DND-41 (cell line): ENCODE measurements at regions not wholly inside any gene's neighbourhood (a gene's known extent, or its start where the extent isn't known, plus 50 kb on each side); places are given as distances from the start of the nearest gene placed in this dataset.

ENCODE experiments used
- ATAC-seq: fragments of 200-7000 bp; cut with Tn5 transposase; 3 replicates; pipeline ENCODE4 v1.9.1; 2021; ENCODE audit warnings: low read depth; ENCODE audit not compliant: insufficient read depth
- DNase-seq: peaks from one replicate; pipeline ENCODE4 v3.0.0-alpha.2; 2020
- H2AFZ ChIP-seq: 2 replicates; pipeline ENCODE4 v1.6.0; 2012; ENCODE audit warnings: low read depth, low read length
- H3K27ac ChIP-seq: 2 replicates; pipeline ENCODE4 v1.5.1; 2012; ENCODE audit warnings: low read length, inconsistent platforms
- H3K27me3 ChIP-seq: fragments of 200-600 bp; sonication (generic); 2 replicates; pipeline ENCODE4 v1.6.0; 2012; ENCODE audit warnings: low read length, mild to moderate bottlenecking, inconsistent platforms; ENCODE audit not compliant: insufficient read depth, poor library complexity
- H3K36me3 ChIP-seq: 2 replicates; pipeline ENCODE4 v1.5.1; 2012; ENCODE audit warnings: low read length, inconsistent platforms; ENCODE audit not compliant: insufficient read depth
- H3K4me1 ChIP-seq: 2 replicates; pipeline ENCODE4 v1.5.1; 2012; ENCODE audit warnings: mild to moderate bottlenecking, low read length; ENCODE audit not compliant: insufficient read depth
- H3K4me2 ChIP-seq: 2 replicates; pipeline ENCODE4 v1.6.0; 2012; ENCODE audit warnings: mild to moderate bottlenecking, moderate library complexity, low read length, inconsistent platforms; ENCODE audit not compliant: insufficient read depth
- H3K4me3 ChIP-seq, 2 experiments: fragments of 200-600 bp in 1 of 2; shearing (Covaris generic) in 1 of 2; 2 replicates each; pipeline ENCODE4 v1.5.1; 2012 to 2016; ENCODE audit warnings: inconsistent platforms in 2 of 2, low read length in 2 of 2, mild to moderate bottlenecking in 2 of 2, low read depth in 1 of 2, moderate library complexity in 1 of 2
- H3K79me2 ChIP-seq: 2 replicates; pipeline ENCODE4 v1.6.0; 2012; ENCODE audit warnings: low read length, inconsistent platforms; ENCODE audit not compliant: insufficient read depth
- H3K9ac ChIP-seq: 2 replicates; pipeline ENCODE4 v1.6.0; 2012; ENCODE audit warnings: low read depth, mild to moderate bottlenecking, inconsistent platforms, low read length, moderate library complexity
- H3K9me3 ChIP-seq: 2 replicates; pipeline ENCODE4 v1.5.1; 2012; ENCODE audit warnings: low read length, moderate library complexity, mild to moderate bottlenecking, inconsistent platforms; ENCODE audit not compliant: insufficient read depth, severe bottlenecking
- H4K20me1 ChIP-seq: 2 replicates; pipeline ENCODE4 v1.6.0; 2012; ENCODE audit warnings: low read length; ENCODE audit not compliant: insufficient read depth
- EZH2 ChIP-seq: IDR thresholded peaks from 3 replicates; pipeline ENCODE4 v1.6.1; 2012; ENCODE audit warnings: borderline replicate concordance, low read depth, mild to moderate bottlenecking, moderate library complexity, low read length, inconsistent platforms; ENCODE audit not compliant: severe bottlenecking
- TF ChIP-seq, protein P1 (sequence below): IDR thresholded peaks from 2 replicates; pipeline ENCODE4 v1.5.1; 2012; ENCODE audit warnings: borderline replicate concordance, low read length, moderate library complexity, mild to moderate bottlenecking; ENCODE audit not compliant: poor library complexity, severe bottlenecking; ENCODE audit errors: extremely low read depth

DNA sequence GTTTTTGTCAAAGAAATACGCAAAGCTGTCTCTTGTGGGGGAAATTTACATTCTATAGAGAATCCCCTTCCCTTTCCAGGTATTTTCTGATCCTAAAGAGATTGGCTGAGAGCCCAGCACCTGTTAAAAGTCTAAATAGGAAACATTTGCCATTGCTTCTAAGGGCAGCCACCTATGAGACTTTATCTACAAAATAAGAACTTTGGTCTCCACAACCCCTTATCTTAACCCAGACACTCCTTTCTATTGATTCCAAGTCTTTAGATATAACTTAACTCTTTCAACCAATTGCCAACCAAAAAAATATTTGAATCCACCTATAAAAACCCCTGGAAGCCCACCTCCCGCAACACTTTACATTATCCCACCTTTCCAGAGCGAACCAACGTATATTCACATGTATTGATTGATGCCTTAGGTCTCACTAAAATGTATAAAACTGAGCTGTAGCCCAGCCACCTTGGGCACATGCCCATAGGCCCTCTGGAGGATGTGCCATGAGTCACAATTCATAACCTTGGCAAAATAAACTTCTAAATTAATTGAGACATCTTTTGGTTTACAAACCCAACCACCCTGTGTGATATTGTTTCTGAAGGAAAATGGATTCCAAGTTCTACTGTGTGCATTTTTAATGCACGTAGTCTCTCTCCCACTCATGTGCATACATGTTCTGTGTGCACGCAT lies 211.4 kb downstream of the GAS1 start:
- no peak overlapping the region for H3K4me3 ChIP-seq
- no peak for TF ChIP-seq EZH2
- TF ChIP-seq, protein P1, sequence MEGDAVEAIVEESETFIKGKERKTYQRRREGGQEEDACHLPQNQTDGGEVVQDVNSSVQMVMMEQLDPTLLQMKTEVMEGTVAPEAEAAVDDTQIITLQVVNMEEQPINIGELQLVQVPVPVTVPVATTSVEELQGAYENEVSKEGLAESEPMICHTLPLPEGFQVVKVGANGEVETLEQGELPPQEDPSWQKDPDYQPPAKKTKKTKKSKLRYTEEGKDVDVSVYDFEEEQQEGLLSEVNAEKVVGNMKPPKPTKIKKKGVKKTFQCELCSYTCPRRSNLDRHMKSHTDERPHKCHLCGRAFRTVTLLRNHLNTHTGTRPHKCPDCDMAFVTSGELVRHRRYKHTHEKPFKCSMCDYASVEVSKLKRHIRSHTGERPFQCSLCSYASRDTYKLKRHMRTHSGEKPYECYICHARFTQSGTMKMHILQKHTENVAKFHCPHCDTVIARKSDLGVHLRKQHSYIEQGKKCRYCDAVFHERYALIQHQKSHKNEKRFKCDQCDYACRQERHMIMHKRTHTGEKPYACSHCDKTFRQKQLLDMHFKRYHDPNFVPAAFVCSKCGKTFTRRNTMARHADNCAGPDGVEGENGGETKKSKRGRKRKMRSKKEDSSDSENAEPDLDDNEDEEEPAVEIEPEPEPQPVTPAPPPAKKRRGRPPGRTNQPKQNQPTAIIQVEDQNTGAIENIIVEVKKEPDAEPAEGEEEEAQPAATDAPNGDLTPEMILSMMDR = no peak
- no peak for ATAC-seq
- H3K9me3 ChIP-seq = no peaks in the 10 kb centered on the region
- no peak overlapping the region for H3K9ac ChIP-seq
- DNase-seq = no peak
- no peaks in the 10 kb centered on the region for H4K20me1 ChIP-seq
- no peak overlapping the region for H2AFZ ChIP-seq
- no peak overlapping the region for H3K4me2 ChIP-seq
- no peaks in the 10 kb centered on the region for H3K27me3 ChIP-seq
- no peak overlapping the region for H3K27ac ChIP-seq
- no peaks in the 10 kb centered on the region for H3K79me2 ChIP-seq
- H3K36me3 ChIP-seq = no peaks in the 10 kb centered on the region
- H3K4me1 ChIP-seq = no peaks in the 10 kb centered on the region

DNA sequence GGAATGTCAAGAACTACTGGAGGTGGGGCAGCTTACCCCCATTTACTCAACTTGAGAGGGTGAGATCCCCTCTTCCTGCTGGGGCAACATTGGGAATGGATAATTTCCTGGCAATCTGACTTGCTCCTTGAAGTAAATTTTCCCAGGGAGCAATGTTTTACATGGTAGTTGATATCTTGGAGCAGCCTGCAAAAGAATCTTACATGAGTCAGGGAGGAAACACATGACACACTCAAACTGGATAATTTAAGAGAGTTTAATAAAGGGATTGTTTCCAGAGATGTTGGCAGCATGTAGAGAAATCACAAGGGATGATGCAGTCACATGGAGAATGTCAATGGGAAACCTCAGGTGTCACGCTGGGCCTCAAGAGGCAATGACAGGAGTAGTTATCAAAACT lies 212.5 kb downstream of the GAS1 start:
- no peaks in the 10 kb centered on the region for H3K79me2 ChIP-seq
- no peak overlapping the region for H3K4me2 ChIP-seq
- H3K4me1 ChIP-seq = no peaks in the 10 kb centered on the region
- H3K9ac ChIP-seq = no peak overlapping the region
- no peak overlapping the region for H3K27ac ChIP-seq
- no peaks in the 10 kb centered on the region for H3K27me3 ChIP-seq
- TF ChIP-seq, protein P1 = no peak
- TF ChIP-seq EZH2 = no peak
- no peak overlapping the region for H2AFZ ChIP-seq
- H4K20me1 ChIP-seq = no peaks in the 10 kb centered on the region
- H3K36me3 ChIP-seq = no peaks in the 10 kb centered on the region
- H3K4me3 ChIP-seq = no peak overlapping the region
- ATAC-seq (no peak), DNase-seq (no peak)
- no peaks in the 10 kb centered on the region for H3K9me3 ChIP-seq

DNA sequence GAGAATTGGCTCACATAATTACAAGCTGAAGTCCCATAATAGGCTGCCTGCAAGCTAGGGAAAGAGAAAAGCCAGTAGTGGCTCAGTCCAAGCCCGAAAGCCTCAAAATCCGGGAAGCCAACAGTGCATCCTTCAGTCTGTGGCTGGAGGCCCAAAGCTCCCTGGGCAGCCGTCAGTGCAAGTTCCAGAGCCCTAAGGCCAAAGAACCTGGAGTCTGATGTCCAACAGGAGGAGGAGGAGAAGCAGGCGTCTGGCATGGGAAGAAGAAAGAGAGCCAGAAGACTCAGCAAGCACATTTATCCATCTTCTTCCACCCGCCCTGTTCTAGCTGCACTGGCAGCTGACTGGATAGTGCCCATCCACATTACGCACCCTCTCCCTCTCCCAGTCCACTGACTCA lies 213.4 kb downstream of the GAS1 start:
- Histone ChIP-seq H3K4me1 (no peaks in the 10 kb centered on the region), H4K20me1 (no peaks in the 10 kb centered on the region), H2AFZ (no peak overlapping the region), H3K4me2 (no peak overlapping the region), H3K27me3 (no peaks in the 10 kb centered on the region), H3K27ac (no peak overlapping the region), H3K4me3 (no peak overlapping the region), H3K79me2 (no peaks in the 10 kb centered on the region), H3K9me3 (no peaks in the 10 kb centered on the region), H3K36me3 (no peaks in the 10 kb centered on the region), H3K9ac (no peak overlapping the region)
- no peak for DNase-seq
- TF ChIP-seq, protein P1 = no peak
- TF ChIP-seq EZH2 = no peak
- ATAC-seq = no peak
